DMS53 treated with DMSO at 0.1 percent for 48 hours (cell line): ENCODE measurements at regions not wholly inside any gene's neighbourhood (a gene's known extent, or its start where the extent isn't known, plus 50 kb on each side); places are given as distances from the start of the nearest gene placed in this dataset.

Experiments used
- DNase-seq: peaks from one replicate; lab custom pipeline; 2025; ENCODE audit not compliant: unreplicated experiment; lab: John Stamatoyannopoulos, UW

- no peak for DNase-seq
Observed at GRCh38 chr1:115577513-115577912, 64.3 kb upstream of the VANGL1 start.

DNA sequence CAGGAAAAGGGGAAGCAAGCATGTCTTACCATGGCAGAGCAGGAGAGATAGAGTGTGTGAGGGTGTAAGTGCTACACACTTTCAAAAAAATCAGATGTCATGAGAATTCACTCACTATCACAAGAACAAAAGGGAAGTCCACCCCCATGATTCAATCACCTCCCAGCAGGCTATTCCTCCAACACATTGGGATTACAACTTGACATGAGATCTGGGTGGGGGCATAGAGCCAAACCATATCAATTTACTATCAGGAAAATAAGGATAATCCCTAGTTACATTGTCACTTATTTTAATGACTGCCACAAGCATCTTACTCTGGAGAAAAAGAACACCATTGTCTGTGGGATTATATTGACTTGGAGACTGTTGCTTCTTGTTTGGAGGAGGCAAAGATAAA lies 66.1 kb upstream of the VANGL1 start:
- no peak for DNase-seq

DNA sequence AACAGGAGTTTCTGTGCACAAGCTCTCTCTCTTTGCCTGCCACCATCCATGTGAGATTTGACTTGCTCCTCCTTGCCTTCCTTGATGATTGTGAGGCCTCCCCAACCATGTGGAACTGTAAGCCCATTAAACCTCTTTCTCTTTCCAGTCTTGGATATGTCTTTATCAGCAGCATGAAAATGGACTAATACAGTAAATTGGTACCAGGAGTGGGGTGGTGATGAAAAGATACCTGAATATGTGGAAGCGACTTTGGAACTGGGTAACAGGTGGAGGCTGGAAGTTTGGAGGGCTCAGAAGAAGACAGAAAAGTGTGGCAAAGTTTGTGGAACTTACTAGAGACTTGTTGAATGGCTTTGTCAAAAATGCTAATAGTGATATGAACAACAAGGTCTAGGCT lies 69.1 kb upstream of the VANGL1 start:
- no peak for DNase-seq

- no peak for DNase-seq
Observed at GRCh38 chr1:115567431-115567830, 74.3 kb upstream of the VANGL1 start.

DNA sequence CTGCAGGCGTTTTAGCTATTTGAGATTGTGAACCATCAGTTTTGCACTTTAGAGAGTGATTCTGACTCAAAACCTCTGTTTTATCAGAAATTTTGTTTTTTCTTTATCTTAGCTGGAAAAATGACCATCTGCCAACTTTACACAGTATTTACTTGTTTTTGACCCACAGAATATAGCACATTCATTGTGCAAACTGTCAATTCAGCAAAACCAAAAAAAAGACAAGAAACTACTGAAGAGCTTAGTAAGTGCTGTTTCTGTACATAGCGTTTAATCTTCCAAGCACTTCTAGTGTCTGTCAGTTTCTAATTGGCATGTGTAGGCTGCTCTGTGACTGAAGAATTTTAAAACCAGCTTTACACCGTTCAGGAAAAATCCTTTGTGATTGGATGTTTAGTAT lies 76.0 kb upstream of the VANGL1 start:
- DNase-seq = no peak

DNA sequence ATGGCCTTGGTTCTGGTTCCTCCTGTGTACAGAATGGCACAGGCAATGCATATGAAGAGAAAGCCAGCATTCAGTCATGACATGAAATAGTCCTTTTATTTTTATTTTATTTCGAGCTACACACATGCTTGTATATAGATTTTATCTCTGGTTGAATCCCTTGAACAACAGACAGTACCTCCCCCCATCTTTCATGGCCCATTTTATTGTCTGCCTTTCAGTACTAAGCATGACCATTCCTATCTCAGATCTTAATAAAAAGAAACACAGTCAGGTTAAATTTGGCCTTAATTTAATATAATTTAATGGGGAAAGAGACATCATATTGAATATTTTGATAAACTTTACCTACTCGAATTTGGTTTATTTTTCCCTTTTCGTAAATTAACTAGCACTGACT lies 76.4 kb upstream of the VANGL1 start:
- DNase-seq = no peak

GRCh38 chr1:115564201-115564600 lies 77.6 kb upstream of the VANGL1 start:
- no peak for DNase-seq

- DNase-seq = no peak
Observed at GRCh38 chr1:115560027-115560426, 81.7 kb upstream of the VANGL1 start.

DNA sequence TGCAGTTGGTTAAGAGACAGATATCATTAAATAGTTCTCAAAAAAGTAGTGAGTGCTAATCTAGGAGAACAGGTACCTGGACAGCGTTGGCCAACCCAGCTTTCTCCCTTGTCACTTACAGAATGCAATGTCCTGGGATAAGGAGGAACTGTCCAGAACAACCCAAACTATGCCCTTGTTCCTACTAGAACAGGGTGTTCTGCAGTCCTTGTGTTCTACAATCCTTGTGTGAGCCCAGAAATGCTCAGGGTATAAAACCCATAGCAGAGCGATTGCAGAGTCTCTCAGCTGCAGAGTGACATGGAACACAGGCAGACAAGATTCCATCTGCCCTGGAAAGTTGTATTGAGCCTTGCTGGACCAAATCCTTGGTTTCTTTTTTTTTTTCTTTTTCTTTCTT lies 83.5 kb upstream of the VANGL1 start:
- DNase-seq = no peak

DNA sequence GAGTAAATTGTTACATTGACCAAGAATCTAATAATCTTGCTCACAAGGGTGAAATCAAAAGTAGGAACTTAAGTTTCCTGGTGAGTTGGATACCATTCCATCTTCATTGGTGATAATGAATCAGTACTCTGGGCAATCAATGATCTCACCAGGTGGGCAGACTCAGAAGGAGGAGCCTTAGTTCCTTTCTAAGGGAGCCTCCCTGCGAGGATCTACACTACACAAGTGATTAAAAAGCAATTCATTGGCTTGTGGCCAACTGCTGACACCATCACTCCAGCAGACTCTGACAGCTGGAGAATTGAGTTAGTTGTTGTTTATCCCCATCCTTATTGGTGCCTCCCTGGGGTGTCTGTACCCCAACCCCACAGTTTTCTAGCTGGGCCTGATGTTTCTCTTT lies 84.1 kb upstream of the VANGL1 start:
- DNase-seq = no peak

DNA sequence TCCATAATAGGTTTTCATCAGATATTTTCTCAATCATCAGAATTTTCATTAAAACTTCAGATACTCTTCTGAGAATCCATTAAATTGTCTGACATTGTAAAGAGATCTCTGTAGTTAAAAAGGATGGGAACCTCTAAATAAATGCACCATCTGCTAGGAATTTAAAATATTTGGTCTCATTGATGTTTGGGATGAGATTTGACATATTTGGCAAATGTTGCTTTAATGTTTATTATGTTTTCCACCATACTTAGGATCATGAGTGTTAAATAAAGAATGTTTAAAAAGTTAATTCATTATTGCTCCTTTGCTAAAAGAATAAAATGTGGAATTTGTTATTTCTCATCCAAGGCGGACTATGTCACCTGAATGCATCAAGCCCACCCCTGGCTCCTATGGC lies 85.5 kb upstream of the VANGL1 start:
- no peak for DNase-seq

GRCh38 chr1:115555446-115555845 lies 86.3 kb upstream of the VANGL1 start:
- no peak for DNase-seq

- DNase-seq = no peak
Observed at GRCh38 chr1:115547696-115548095, 94.1 kb upstream of the VANGL1 start.

DNA sequence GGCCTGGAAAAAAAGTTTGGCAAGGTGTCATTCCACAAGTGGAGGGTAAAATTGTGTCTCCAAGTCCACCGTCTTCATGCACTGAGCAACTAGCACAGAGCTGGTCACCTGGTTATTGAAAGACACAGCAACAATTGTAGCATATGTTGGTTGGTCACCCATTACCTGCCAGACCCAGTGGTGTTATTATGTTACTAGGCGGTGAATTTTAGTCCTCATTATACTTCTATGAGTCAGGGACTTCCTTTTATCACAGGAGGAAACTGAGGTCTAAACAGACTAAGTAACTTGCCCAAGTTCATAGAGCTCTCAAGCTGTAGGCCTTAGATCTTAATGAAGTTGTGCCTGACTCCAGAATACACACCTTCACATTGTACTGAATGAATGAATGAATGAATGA lies 94.9 kb upstream of the VANGL1 start:
- DNase-seq = no peak

GRCh38 chr1:115545791-115546733 lies 95.7 kb upstream of the VANGL1 start:
- DNase-seq = peak; percentile 5

DNA sequence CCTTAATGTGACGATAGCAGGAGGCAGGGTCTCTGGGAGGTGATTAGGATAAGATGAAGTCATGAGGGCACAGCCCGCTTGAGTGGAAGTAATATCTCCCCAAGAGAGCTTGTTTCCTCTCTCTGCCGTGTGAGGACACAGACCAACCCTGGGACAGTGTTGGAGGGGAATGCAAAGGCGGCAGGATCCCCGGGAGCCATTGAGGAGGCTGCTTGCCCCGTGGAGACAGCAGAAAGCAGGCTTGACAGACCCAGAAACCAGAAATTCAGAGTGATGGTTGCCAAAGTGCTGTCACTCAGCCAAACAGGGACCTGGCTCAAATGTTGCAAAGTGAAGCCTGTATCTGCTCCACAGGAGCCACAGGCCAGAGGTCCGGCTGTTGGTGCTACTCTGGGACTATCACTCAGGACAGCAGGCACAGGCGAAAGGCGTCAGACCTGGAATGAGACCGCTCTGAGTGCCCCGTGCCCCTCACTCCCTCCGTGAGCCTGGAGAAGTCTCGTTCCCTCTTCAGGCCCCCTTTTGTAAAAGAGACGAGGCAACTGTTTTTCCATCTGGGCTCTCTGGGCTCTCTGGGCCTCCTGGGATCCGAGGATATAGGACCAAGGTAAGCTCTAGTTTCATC lies 96.6 kb upstream of the VANGL1 start:
- no peak for DNase-seq

- no peak for DNase-seq
Observed at GRCh38 chr1:115544131-115544530, 97.6 kb upstream of the VANGL1 start.

DNA sequence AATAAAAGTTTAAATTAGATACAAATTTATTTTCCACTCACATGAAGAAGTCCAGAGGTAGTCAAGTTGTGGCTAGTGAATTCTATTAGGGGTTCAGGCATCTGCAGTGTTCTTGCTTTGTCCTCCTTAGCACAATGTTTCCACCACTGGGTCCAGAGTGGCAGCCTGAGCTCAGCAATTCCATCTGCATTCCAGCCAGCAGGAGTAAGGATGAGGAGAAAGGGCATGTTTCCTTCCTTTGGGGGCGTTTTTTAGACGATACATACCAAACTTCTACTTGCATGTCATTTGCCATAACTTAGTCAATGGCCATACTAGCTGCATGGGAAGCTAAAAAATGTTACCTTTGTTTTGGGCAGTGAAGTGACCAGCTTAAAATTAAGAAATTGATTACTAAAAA lies 98.5 kb upstream of the VANGL1 start:
- DNase-seq = no peak

- no peak for DNase-seq
Observed at GRCh38 chr1:115539736-115540135, 102.0 kb upstream of the VANGL1 start.

DNA sequence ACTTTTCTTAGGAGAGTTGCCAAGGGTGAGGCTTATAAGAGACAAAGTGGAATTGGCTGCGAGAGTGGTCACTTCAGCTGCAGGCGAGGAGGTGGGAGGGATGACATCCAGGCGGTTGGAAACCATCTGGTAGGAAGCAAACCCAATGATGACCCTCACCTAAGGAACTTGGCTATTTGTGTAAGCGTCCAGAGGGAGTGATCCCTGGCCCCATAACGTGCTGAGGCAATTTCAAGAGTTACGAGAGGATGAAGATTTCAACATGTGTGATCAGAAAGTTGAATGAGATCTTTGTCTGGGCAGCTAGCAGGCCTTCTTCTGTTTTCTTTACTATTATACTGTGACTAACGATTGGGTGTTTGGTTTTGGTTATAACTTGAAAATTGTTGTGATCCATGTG lies 102.7 kb upstream of the VANGL1 start:
- DNase-seq = no peak

GRCh38 chr1:115538579-115538978 lies 103.2 kb upstream of the VANGL1 start:
- DNase-seq = no peak

DNA sequence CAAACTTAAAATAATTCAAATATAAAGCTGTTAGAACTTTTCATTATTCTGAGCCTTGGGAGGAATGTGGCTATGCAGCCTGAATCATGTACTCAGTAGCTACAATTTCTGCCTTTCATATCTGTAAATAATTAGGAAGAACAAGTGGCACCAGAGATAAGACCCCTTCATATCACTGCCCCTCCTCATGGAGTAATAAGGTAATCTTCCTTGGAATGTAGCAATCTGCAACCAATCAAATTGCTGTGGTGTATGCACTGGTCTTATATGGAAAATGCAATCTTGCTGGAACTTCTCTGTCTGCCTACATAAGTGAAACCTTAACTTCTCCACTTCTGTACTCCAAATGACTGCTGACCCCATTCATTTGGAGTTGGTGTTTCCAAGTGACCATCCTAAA lies 104.4 kb upstream of the VANGL1 start:
- no peak for DNase-seq
